ENCODE measurements at regions not wholly inside any gene's neighbourhood (a gene's known extent, or its start where the extent isn't known, plus 50 kb on each side); places are given as distances from the start of the nearest gene placed in this dataset.
A peak's percentile ranks its signal among the peaks of the same experiment; 100 is the strongest.

- DNase-seq = no peak
These were observed 120.1 kb downstream of the ASCL4 start for GRCh38 chr12:107894589-107894988.

- DNase-seq = no peak
These were observed 121.5 kb downstream of the ASCL4 start for GRCh38 chr12:107895966-107896365.

- DNase-seq = no peak
These were observed 126.1 kb downstream of the ASCL4 start for GRCh38 chr12:107900588-107900987.

GRCh38 chr12:107903341-107904061 is 129.0 kb downstream of the ASCL4 start:
- DNase-seq = no peak

GRCh38 chr12:107906707-107907106 is 132.2 kb downstream of the ASCL4 start:
- DNase-seq = no peak

- peak; percentile 49 for DNase-seq
These were observed 138.0 kb downstream of the ASCL4 start for GRCh38 chr12:107912421-107913004.

- no peak for DNase-seq
These were observed 140.0 kb downstream of the ASCL4 start for GRCh38 chr12:107914460-107914977.

- DNase-seq = no peak
These were observed 143.7 kb downstream of the ASCL4 start for GRCh38 chr12:107917912-107918800.

GRCh38 chr12:107921062-107921461 is 146.6 kb downstream of the ASCL4 start:
- no peak for DNase-seq

GRCh38 chr12:107925125-107925524 is 150.6 kb downstream of the ASCL4 start:
- DNase-seq = no peak

GRCh38 chr12:107929436-107929835 is 154.9 kb downstream of the ASCL4 start:
- no peak for DNase-seq

GRCh38 chr12:107931761-107932160 is 157.3 kb downstream of the ASCL4 start:
- no peak for DNase-seq

GRCh38 chr12:107938446-107938845 is 163.9 kb downstream of the ASCL4 start:
- no peak for DNase-seq

- DNase-seq = no peak
These were observed 174.0 kb downstream of the ASCL4 start for GRCh38 chr12:107948391-107948945.

- no peak for DNase-seq
These were observed 176.5 kb downstream of the ASCL4 start for GRCh38 chr12:107951024-107951423.

- DNase-seq = no peak
These were observed 173.0 kb upstream of the WSCD2 start for GRCh38 chr12:107955966-107956643.

GRCh38 chr12:107957459-107957858 is 171.6 kb upstream of the WSCD2 start:
- DNase-seq = no peak

- DNase-seq = no peak
These were observed 165.5 kb upstream of the WSCD2 start for GRCh38 chr12:107963635-107964034.

GRCh38 chr12:107967170-107967569 is 161.9 kb upstream of the WSCD2 start:
- DNase-seq = no peak

GRCh38 chr12:107973950-107974349 is 155.1 kb upstream of the WSCD2 start:
- DNase-seq = no peak

- DNase-seq = no peak
These were observed 152.8 kb upstream of the WSCD2 start for GRCh38 chr12:107976331-107976730.

GRCh38 chr12:107978201-107978600 is 150.9 kb upstream of the WSCD2 start:
- DNase-seq = no peak

- DNase-seq = no peak
These were observed 150.4 kb upstream of the WSCD2 start for GRCh38 chr12:107978641-107979040.

All from CD4-positive, alpha-beta T cell treated with Interleukin-6 for 4 hours (primary cell).